ENCODE measurements at regions not wholly inside any gene's neighbourhood (a gene's known extent, or its start where the extent isn't known, plus 50 kb on each side); places are given as distances from the start of the nearest gene placed in this dataset.

DNA sequence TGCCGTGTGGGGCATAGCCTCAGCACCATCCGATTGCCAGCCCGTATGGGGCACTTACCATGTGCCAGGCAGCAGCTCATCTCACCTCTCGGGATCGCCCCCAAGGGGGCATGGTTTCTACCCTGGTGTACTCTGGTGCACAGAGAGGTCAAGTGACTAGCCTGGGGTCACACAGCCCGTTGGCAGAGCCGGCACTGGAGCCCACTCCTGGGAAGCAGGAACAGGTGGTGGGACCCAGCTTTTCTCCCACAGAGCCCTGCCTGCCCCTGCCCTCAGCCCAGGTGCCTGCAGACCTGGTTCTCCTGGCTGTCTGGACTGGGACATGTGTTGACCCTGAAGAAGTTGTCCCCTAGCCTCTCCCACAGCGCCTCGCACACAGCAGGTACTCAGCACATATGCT lies 141.8 kb upstream of the CIBAR2 start:
- Histone ChIP-seq H3K4me3 (ENCODE audit: low read length) (no peak overlapping the region), H3K36me3 (replicated peaks; ENCODE audit: low read depth, low read length) (no peaks in the 10 kb centered on the region), H2AFZ (ENCODE audit: low read depth, low read length) (no peak overlapping the region), H3K9me3 (ENCODE audit: insufficient read depth, low read length) (no peaks in the 10 kb centered on the region), H4K20me1 (ENCODE audit: insufficient read depth, low read length) (no peaks in the 10 kb centered on the region), H3K4me1 (ENCODE audit: low read length) (no peaks in the 10 kb centered on the region), H3K9ac (ENCODE audit: low read length) (no peak overlapping the region), H3K79me2 (ENCODE audit: low read length) (no peaks in the 10 kb centered on the region), H3K4me2 (ENCODE audit: low read length) (no peak overlapping the region), H3K27ac (ENCODE audit: low read length) (no peak overlapping the region), H3K27me3 (ENCODE audit: low read depth, low read length) (peaks cover 3% of the 10 kb centered on the region; the same call in 1 of the 2 replicates)
- TF ChIP-seq EZH2phosphoT487 (IDR thresholded peaks at IDR 0.05; ENCODE audit: low read depth) = no peak
- TF ChIP-seq, protein P1, sequence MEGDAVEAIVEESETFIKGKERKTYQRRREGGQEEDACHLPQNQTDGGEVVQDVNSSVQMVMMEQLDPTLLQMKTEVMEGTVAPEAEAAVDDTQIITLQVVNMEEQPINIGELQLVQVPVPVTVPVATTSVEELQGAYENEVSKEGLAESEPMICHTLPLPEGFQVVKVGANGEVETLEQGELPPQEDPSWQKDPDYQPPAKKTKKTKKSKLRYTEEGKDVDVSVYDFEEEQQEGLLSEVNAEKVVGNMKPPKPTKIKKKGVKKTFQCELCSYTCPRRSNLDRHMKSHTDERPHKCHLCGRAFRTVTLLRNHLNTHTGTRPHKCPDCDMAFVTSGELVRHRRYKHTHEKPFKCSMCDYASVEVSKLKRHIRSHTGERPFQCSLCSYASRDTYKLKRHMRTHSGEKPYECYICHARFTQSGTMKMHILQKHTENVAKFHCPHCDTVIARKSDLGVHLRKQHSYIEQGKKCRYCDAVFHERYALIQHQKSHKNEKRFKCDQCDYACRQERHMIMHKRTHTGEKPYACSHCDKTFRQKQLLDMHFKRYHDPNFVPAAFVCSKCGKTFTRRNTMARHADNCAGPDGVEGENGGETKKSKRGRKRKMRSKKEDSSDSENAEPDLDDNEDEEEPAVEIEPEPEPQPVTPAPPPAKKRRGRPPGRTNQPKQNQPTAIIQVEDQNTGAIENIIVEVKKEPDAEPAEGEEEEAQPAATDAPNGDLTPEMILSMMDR (IDR thresholded peaks at IDR 0.05; ENCODE audit: low read depth, low read length) = no peak

DNA sequence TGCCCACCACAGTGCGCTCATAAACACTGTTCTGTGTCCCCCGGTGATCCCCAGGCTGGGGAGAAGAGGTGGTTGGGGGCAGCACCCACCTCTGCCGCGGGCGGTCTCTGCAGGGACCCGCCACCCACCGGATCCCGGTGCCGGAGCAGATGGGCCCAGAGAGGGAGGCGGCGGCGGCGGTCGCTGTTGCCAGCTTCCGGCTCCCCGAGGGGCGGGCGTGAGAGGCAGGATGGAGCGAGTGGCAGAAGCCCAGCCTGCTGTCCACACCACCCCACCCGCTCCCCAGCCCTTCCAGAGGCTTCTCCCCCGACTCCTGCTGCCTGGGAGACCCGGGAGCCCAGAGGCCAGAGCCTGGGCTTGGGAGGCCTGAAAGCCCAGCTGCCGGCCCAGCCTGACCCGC lies 142.6 kb upstream of the CIBAR2 start:
- Histone ChIP-seq H3K79me2 (ENCODE audit: low read length) (no peaks in the 10 kb centered on the region), H3K9ac (ENCODE audit: low read length) (no peak overlapping the region), H3K27me3 (ENCODE audit: low read depth, low read length) (peaks cover 8% of the 10 kb centered on the region), H3K9me3 (ENCODE audit: insufficient read depth, low read length) (no peaks in the 10 kb centered on the region), H2AFZ (ENCODE audit: low read depth, low read length) (no peak overlapping the region), H3K36me3 (replicated peaks; ENCODE audit: low read depth, low read length) (no peaks in the 10 kb centered on the region), H3K27ac (ENCODE audit: low read length) (no peak overlapping the region), H3K4me3 (ENCODE audit: low read length) (no peak overlapping the region), H4K20me1 (ENCODE audit: insufficient read depth, low read length) (no peaks in the 10 kb centered on the region), H3K4me2 (ENCODE audit: low read length) (no peak overlapping the region), H3K4me1 (ENCODE audit: low read length) (no peaks in the 10 kb centered on the region)
- TF ChIP-seq, protein P1 (IDR thresholded peaks at IDR 0.05; ENCODE audit: low read depth, low read length) = no peak

DNA sequence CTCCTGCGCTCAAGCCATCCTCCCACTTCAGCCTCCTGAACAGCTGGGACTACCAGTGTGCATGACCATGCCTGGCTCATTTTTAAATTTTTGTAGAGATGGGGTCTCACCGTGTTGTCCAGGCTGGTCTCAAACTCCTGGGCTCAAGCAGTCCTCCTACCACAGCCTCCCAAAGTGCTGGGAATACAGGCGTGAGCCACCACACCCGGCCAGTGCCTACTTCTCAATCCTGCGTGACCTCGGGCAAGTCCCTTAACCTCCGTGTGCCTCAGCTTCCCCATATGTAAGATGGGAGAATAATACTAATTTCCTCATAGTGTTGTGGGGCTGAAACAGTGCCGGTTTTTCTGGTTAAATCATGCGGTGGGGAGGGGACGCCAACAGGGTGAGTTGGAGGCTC lies 143.5 kb upstream of the CIBAR2 start:
- TF ChIP-seq, protein P1 (IDR thresholded peaks at IDR 0.05; ENCODE audit: low read depth, low read length) = no peak
- no peak for TF ChIP-seq EZH2phosphoT487 (IDR thresholded peaks at IDR 0.05; ENCODE audit: low read depth)
- no peaks in the 10 kb centered on the region for H3K79me2 ChIP-seq (ENCODE audit: low read length)
- no peak overlapping the region for H3K4me3 ChIP-seq (ENCODE audit: low read length)
- no peak overlapping the region for H2AFZ ChIP-seq (ENCODE audit: low read depth, low read length)
- H3K4me2 ChIP-seq (ENCODE audit: low read length) = no peak overlapping the region
- no peaks in the 10 kb centered on the region for H3K4me1 ChIP-seq (ENCODE audit: low read length)
- no peaks in the 10 kb centered on the region for H3K9me3 ChIP-seq (ENCODE audit: insufficient read depth, low read length)
- H3K36me3 ChIP-seq (replicated peaks; ENCODE audit: low read depth, low read length) = no peaks in the 10 kb centered on the region
- no peak overlapping the region for H3K9ac ChIP-seq (ENCODE audit: low read length)
- H4K20me1 ChIP-seq (ENCODE audit: insufficient read depth, low read length) = no peaks in the 10 kb centered on the region
- H3K27me3 ChIP-seq (ENCODE audit: low read depth, low read length) = peaks cover 8% of the 10 kb centered on the region
- no peak overlapping the region for H3K27ac ChIP-seq (ENCODE audit: low read length)

DNA sequence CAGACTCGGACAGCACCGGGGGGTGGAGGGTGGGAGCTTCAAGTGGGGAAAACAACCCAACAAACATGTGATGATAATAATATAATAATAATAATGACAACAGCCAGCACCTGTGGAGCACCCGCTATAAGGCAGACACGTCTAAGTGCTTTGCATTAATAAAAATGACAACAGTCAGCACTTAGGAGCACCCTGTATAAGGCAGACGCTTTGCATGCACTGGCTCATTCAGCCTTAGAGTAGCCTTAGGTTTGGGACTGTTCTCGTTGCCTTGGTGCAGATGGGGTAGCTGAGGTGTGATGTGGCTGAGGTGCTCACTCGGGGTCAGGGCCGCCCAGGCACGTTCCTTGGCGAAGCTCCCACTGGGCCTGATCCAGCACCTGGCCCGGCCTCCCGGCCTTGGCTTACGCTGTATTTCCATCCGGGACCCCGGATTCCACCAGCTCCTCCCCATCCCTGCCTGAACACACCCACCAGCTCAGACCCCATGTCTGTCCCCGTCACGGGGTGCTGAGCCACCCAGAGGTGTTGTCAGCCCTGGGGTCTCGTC lies 144.0 kb upstream of the CIBAR2 start:
- Histone ChIP-seq H2AFZ (ENCODE audit: low read depth, low read length) (no peak overlapping the region), H3K9ac (ENCODE audit: low read length) (no peak overlapping the region), H3K9me3 (ENCODE audit: insufficient read depth, low read length) (no peaks in the 10 kb centered on the region), H4K20me1 (ENCODE audit: insufficient read depth, low read length) (no peaks in the 10 kb centered on the region), H3K4me1 (ENCODE audit: low read length) (no peaks in the 10 kb centered on the region), H3K36me3 (replicated peaks; ENCODE audit: low read depth, low read length) (no peaks in the 10 kb centered on the region), H3K4me3 (ENCODE audit: low read length) (no peak overlapping the region), H3K27me3 (ENCODE audit: low read depth, low read length) (peaks cover 11% of the 10 kb centered on the region), H3K79me2 (ENCODE audit: low read length) (no peaks in the 10 kb centered on the region), H3K27ac (ENCODE audit: low read length) (no peak overlapping the region), H3K4me2 (ENCODE audit: low read length) (no peak overlapping the region)
- TF ChIP-seq EZH2phosphoT487 (IDR thresholded peaks at IDR 0.05; ENCODE audit: low read depth) = no peak
- TF ChIP-seq, protein P1 (IDR thresholded peaks at IDR 0.05; ENCODE audit: low read depth, low read length) = no peak
